SHP77 treated with DMSO at 0.1 percent for 48 hours (cell line): ENCODE measurements at regions not wholly inside any gene's neighbourhood (a gene's known extent, or its start where the extent isn't known, plus 50 kb on each side); places are given as distances from the start of the nearest gene placed in this dataset.

Source experiments
- DNase-seq: peaks from one replicate; lab custom pipeline; 2025; lab: John Stamatoyannopoulos, UW

DNA sequence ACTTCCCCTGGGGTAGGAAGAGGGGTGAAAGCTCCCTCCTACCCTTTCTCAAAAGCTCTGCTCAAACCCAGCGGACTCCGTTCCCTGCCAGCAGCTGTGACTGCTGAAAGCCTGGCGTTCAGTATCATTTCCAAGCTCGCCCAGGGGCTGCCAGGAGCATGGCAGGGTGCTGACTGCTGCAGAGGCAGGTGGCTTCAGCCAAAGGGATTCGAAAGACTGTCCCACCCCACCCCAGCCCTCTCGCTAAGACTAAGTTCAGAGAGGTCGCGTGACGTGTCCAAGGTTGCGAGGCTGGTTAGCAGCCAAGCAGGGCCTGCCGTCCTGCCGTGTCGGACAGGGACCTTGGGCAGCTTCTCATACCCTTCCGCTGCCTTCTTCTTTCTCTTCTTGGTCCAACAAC is 72.3 kb upstream of the RAB12 start:
- DNase-seq: no peak

DNA sequence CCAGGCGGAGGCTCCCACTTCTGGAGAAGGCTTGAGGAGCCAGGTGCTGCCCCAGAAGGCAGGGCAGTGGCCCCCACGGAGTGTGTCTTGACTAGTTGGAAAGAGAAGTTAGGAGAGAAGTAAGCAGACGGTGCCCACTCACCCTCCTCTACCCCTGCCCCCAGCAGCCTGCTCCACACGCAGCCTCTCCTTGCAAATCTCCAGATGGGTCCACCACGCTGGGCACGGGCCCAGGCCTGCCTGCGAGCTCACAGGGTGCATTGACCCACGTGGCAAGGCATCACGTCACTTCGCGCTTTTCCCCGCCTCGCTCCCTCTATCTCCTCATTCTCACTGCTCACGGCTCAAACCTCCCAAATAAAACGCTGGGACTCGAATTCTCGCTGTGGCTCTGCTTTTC is 71.8 kb upstream of the RAB12 start:
- DNase-seq: no peak

DNA sequence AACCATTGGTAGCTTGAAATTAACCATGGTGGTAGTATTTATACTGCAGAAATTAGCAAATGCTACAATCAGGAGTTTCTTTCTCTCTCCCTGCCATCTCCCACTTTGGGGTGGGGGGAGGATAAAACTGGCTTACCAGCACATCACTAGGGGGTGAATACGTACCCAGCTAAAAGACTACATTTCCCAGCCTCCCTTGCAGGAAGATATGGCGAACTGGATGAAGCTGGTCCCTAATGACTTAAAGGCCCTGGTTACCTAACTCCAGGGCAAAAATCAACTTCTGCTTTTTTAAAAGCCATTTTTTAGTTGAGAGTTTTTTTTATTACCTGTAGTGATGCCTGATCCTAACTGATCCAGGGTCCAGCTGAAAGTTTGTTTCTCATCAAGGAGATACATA is 70.3 kb upstream of the RAB12 start:
- DNase-seq: no peak

DNA sequence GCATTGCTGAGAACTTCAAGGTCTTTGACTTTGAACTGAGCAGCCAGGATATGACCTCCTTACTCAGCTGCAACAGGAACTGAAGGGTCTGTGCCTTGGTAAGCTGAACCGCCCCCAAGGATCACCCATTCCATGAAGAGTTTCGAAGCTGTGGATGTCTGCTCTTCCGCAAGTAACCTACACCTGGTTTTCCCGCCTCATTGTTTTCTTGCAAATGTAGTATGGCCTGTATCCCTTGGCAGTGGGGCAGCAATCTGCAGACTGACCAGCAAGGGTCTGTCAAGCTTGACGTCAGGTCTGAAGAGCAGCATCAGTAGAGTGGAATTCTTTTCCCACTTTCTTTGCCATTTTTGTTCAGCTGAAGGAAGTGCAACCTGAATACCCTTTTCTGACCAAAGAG is 62.6 kb upstream of the RAB12 start:
- no peak for DNase-seq

DNA sequence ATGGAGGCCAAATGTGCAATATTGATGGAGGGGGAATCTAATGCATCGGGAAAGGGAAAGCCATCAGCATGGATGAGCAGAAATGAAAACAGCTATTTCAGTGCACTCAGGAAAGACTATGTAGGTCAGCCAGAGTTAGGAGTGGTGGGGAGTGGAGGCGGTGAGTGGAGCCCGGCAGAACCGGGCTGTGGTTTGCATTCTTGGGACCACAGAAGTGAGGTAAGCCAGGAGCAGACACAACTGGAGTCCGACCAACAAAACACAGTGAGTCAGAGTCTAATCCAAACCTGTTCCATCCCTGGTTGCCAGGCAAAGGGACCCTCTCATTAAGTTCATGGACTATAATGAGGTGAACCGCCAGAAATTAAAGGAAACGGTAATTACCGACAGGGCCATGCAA is 61.1 kb upstream of the RAB12 start:
- DNase-seq: no peak

DNA sequence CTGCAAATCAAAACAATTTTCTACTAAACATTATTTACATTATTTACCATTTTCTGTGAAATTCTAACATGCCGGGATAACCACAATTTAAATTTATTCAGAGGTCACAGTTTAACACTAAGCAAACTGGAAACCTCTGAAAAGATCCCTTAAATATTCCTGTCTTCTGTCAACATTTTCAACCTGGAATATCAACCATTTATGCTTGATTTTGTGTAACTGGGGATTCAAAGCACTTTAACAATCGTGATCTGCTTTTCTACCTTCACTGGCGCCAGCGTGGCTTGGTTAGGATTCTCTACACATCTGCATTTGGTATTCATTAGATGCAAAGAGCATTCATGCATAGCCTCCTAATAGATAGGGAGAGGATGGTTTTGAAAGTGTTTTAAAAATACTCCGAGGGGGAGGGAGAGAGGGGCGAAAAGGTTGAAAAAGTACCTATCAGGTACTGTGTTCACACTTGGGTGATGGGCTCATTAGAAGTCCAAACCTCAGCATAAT is 59.9 kb upstream of the RAB12 start:
- no peak for DNase-seq

DNA sequence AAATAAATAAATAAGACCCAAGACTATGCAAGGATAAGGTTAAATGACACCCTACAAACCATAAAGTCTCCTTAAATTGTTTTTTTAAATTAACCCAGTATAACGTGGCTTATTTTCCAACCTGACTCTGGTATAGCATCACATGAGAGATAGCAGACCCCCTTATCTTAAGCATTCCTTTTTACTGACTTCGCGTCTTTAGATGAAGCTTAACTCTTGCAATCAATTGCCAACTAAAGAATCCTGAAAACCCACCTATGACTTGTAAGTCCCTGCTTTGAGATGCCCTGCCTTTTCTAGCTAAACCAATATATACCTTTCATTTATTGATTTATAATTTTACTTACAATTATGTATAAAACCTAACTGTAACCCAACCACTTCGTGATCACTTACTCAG is 57.1 kb upstream of the RAB12 start:
- no peak for DNase-seq

DNA sequence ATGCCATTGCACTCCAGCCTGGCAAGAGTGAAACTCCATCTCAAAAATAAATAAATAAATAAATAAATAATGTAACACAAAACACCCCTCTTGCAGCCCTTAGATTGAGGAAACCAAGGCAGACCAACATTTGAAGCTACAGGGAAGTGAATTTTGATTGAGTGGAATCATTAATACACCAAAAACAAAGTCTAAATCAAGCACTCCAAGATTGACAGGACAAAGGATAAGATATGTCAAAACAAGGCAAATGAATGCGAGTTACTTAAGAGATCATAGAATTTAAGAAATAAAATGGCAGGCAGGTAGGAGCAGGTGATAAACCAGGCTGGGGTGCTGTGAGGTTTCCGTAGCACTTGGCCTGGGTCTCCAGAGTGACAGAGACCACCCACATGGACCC is 54.9 kb upstream of the RAB12 start:
- no peak for DNase-seq

DNA sequence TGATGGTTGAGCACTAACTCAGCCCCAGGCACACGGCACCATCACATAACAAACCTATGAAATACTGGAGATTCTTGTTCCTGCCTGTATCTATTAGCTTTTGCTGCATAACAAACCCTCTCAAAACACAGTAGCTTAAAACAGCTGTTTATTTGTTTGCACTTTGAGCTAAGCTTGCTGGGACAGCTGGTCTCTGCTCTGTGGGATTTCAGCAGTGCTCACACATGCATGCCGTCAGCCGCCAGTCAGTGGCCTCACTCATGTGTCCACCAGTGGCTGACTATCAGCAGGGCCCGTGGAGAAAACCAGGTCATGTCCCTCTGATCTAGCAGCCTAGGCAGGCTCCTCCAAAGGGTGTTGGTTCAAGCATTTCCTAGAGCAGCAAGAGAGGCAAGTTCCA is 52.8 kb upstream of the RAB12 start:
- DNase-seq: no peak
